Liver (tissue), 8 donors: ENCODE measurements at regions not wholly inside any gene's neighbourhood (a gene's known extent, or its start where the extent isn't known, plus 50 kb on each side); places are given as distances from the start of the nearest gene placed in this dataset.
A peak's percentile ranks its signal among the peaks of the same experiment; 100 is the strongest.

Experiments
- DNase-seq: peaks from one replicate; pipeline ENCODE4 v3.0.0-alpha.2; 2017; ENCODE audit warnings: low spot score
- H3K27ac ChIP-seq, 2 donors: one replicate each; pipeline ENCODE4 v1.7.0; 2013; ENCODE audit warnings: inconsistent platforms in 2 of 2, low read length in 2 of 2, control low read depth in 1 of 2, low read depth in 1 of 2, mild to moderate bottlenecking in 1 of 2
- H3K27me3 ChIP-seq, 4 donors: one replicate each; pipeline versions ENCODE4 v1.6.1 to v1.7.0; 2013; ENCODE audit warnings: low read length in 3 of 4, inconsistent platforms in 1 of 4, mild to moderate bottlenecking in 1 of 4, moderate library complexity in 1 of 4; ENCODE audit not compliant: control insufficient read depth in 4 of 4, insufficient read depth in 4 of 4
- H3K36me3 ChIP-seq, 4 donors: one replicate each; pipeline versions ENCODE4 v1.6.1 to v1.7.0; 2013; ENCODE audit warnings: low read length in 3 of 4, mild to moderate bottlenecking in 3 of 4, low read depth in 1 of 4, moderate library complexity in 1 of 4; ENCODE audit not compliant: control insufficient read depth in 4 of 4, insufficient read depth in 3 of 4
- H3K4me1 ChIP-seq, 4 donors: one replicate each; pipeline versions ENCODE4 v1.6.1 to v1.7.0; 2013; ENCODE audit warnings: low read length in 3 of 4, mild to moderate bottlenecking in 3 of 4, moderate library complexity in 1 of 4; ENCODE audit not compliant: control insufficient read depth in 4 of 4, insufficient read depth in 4 of 4
- H3K4me3 ChIP-seq, 3 donors: one replicate each; pipeline versions ENCODE4 v1.6.1 to v1.7.0; 2013; ENCODE audit warnings: low read length in 3 of 3, control low read depth in 1 of 3, low read depth in 1 of 3, mild to moderate bottlenecking in 1 of 3
- H3K9ac ChIP-seq, 2 donors: one replicate each; pipeline ENCODE4 v1.7.0; 2013; ENCODE audit warnings: low read length in 2 of 2, mild to moderate bottlenecking in 2 of 2, moderate library complexity in 2 of 2, control low read depth in 1 of 2, low read depth in 1 of 2
- H3K9me3 ChIP-seq, 4 donors: one replicate each; pipeline versions ENCODE4 v1.6.1 to v1.7.0; 2013; ENCODE audit warnings: low read length in 3 of 4; ENCODE audit not compliant: control insufficient read depth in 4 of 4
- CTCF ChIP-seq: fragments of 150-350 bp; IDR thresholded peaks from 2 replicates; pipeline ENCODE4 v1.5.1; 2017; ENCODE audit warnings: improper control_type of control experiment, low read depth, low read length; ENCODE audit not compliant: missing input control
- EGR1 ChIP-seq, 2 donors: IDR thresholded peaks; 2 replicates each; pipeline ENCODE4 v1.6.1; 2016 to 2018; ENCODE audit warnings: antibody characterized with exemption in 2 of 2, low read depth in 2 of 2
- FOXA1 ChIP-seq: IDR thresholded peaks from 2 replicates; pipeline ENCODE4 v1.6.1; 2016; ENCODE audit warnings: antibody characterized with exemption
- FOXA2 ChIP-seq: IDR thresholded peaks from 2 replicates; pipeline ENCODE4 v1.6.1; 2016; ENCODE audit warnings: antibody characterized with exemption
- HNF4A ChIP-seq, 2 donors: conservative IDR thresholded peaks; 2 replicates each; pipeline ENCODE4 v1.6.1; 2016; ENCODE audit warnings: antibody characterized with exemption in 2 of 2, mild to moderate bottlenecking in 2 of 2
- HNF4G ChIP-seq: IDR thresholded peaks from 2 replicates; pipeline ENCODE4 v1.6.1; 2016; ENCODE audit warnings: antibody characterized with exemption
- JUND ChIP-seq, 2 donors: IDR thresholded peaks; 2 replicates each; pipeline ENCODE4 v1.6.1; 2016; ENCODE audit warnings: antibody characterized with exemption in 2 of 2
- RAD21 ChIP-seq, 2 donors: IDR thresholded peaks; 2 replicates each; pipeline ENCODE4 v1.6.1; 2016; ENCODE audit warnings: antibody characterized with exemption in 2 of 2, mild to moderate bottlenecking in 2 of 2
- RXRA ChIP-seq, 2 donors: IDR thresholded peaks; 2 replicates each; pipeline ENCODE4 v1.6.1; 2017 to 2018; ENCODE audit warnings: antibody characterized with exemption in 2 of 2, mild to moderate bottlenecking in 1 of 2
- TAF1 ChIP-seq: conservative IDR thresholded peaks from 2 replicates; pipeline ENCODE4 v1.6.1; 2016; ENCODE audit warnings: antibody characterized with exemption, mild to moderate bottlenecking
- WGBS: extraction: QIAGEN DNeasy Blood & Tissue Kit; methylation state at CpG from one replicate; pipeline ENCODE4 v1.1.7; 2013; 5-methylcytosine and 5-hydroxymethylcytosine counted together
- TF ChIP-seq, protein P1 (sequence below): IDR thresholded peaks from 2 replicates; pipeline ENCODE4 v1.6.1; 2016; ENCODE audit warnings: antibody characterized with exemption, mild to moderate bottlenecking
- TF ChIP-seq, protein P2 (sequence below): IDR thresholded peaks from 2 replicates; pipeline ENCODE4 v1.6.1; 2016; ENCODE audit warnings: antibody characterized with exemption
- TF ChIP-seq, protein P3 (sequence below): IDR thresholded peaks from 2 replicates; pipeline ENCODE4 v1.6.1; 2016; ENCODE audit warnings: antibody characterized with exemption
- TF ChIP-seq, protein P4 (sequence below): IDR thresholded peaks from 2 replicates; pipeline ENCODE4 v1.6.1; 2016; ENCODE audit warnings: antibody characterized with exemption
- donor health status: healthy.
- donor health status: healthy.
- donor health status: healthy.
- donor health status: healthy.
- donor health status: healthy.

GRCh38 chr6:149190224-149190831, 127.2 kb upstream of the TAB2 start:
- TF ChIP-seq TAF1 (no peak), RAD21 (IDR thresholded peaks at IDR 0.05) (peak; percentile 29 to 59), HNF4A (conservative IDR thresholded peaks at IDR 0.05) (no peak), HNF4G (no peak), CTCF (peak; percentile 1), JUND (IDR thresholded peaks at IDR 0.05) (no peak), RXRA (IDR thresholded peaks at IDR 0.05) (no peak)
- TF ChIP-seq, protein P1, sequence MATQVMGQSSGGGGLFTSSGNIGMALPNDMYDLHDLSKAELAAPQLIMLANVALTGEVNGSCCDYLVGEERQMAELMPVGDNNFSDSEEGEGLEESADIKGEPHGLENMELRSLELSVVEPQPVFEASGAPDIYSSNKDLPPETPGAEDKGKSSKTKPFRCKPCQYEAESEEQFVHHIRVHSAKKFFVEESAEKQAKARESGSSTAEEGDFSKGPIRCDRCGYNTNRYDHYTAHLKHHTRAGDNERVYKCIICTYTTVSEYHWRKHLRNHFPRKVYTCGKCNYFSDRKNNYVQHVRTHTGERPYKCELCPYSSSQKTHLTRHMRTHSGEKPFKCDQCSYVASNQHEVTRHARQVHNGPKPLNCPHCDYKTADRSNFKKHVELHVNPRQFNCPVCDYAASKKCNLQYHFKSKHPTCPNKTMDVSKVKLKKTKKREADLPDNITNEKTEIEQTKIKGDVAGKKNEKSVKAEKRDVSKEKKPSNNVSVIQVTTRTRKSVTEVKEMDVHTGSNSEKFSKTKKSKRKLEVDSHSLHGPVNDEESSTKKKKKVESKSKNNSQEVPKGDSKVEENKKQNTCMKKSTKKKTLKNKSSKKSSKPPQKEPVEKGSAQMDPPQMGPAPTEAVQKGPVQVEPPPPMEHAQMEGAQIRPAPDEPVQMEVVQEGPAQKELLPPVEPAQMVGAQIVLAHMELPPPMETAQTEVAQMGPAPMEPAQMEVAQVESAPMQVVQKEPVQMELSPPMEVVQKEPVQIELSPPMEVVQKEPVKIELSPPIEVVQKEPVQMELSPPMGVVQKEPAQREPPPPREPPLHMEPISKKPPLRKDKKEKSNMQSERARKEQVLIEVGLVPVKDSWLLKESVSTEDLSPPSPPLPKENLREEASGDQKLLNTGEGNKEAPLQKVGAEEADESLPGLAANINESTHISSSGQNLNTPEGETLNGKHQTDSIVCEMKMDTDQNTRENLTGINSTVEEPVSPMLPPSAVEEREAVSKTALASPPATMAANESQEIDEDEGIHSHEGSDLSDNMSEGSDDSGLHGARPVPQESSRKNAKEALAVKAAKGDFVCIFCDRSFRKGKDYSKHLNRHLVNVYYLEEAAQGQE: no peak
- TF ChIP-seq, protein P2, sequence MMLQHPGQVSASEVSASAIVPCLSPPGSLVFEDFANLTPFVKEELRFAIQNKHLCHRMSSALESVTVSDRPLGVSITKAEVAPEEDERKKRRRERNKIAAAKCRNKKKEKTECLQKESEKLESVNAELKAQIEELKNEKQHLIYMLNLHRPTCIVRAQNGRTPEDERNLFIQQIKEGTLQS: no peak
- TF ChIP-seq, protein P3, sequence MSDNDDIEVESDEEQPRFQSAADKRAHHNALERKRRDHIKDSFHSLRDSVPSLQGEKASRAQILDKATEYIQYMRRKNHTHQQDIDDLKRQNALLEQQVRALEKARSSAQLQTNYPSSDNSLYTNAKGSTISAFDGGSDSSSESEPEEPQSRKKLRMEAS: no peak
- TF ChIP-seq, protein P4, sequence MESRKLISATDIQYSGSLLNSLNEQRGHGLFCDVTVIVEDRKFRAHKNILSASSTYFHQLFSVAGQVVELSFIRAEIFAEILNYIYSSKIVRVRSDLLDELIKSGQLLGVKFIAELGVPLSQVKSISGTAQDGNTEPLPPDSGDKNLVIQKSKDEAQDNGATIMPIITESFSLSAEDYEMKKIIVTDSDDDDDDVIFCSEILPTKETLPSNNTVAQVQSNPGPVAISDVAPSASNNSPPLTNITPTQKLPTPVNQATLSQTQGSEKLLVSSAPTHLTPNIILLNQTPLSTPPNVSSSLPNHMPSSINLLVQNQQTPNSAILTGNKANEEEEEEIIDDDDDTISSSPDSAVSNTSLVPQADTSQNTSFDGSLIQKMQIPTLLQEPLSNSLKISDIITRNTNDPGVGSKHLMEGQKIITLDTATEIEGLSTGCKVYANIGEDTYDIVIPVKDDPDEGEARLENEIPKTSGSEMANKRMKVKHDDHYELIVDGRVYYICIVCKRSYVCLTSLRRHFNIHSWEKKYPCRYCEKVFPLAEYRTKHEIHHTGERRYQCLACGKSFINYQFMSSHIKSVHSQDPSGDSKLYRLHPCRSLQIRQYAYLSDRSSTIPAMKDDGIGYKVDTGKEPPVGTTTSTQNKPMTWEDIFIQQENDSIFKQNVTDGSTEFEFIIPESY: no peak
- no peaks in the 10 kb centered on the region for H3K36me3 ChIP-seq
- H3K9me3 ChIP-seq: peaks cover 0 to 5% (median 2%) of the 10 kb centered on the region in 4 donors
- H3K27ac ChIP-seq: no peak overlapping the region
- H3K4me3 ChIP-seq: no peak overlapping the region
- DNase-seq: no peak
- WGBS: 69% methylated on average over 1 of the region's 1 CpG
- H3K27me3 ChIP-seq: no peaks in the 10 kb centered on the region
- no peaks in the 10 kb centered on the region for H3K4me1 ChIP-seq
- H3K9ac ChIP-seq: no peak overlapping the region

DNA sequence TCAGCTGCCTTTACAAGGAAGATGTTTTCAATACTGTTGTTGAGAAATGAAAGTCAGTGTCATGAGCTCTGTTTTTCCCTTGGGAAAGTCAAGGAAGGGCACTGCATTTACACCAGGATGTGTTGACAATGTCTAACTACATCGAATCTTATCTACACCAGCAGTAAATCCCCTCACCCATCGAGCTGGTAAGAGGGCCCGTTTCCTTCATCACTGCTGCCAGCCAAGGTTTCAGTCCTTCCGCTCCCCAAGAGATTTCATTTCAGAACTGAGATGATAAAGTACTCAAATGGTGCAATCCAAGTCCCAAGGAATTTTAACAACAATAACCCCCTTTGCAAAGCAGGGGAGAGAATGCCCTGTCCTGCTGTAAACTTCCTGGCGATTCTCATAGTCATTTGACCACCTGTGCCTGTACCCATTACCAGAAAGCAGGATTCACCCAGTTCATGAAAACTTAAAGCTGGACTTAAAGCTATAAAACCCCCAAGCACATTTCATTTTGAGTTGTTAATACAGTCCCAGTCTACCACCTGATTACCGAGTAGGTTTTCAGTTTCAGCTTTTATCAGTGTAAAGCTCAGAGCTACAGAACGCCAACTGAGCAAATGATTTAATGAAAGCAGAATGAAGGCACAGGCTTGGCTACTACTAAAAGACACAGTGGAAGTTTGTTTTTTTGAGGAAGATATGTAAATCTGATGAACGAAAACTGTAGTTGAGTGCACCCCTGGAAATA, 122.5 kb upstream of the TAB2 start:
- no peak overlapping the region for H3K27ac ChIP-seq
- H3K4me3 ChIP-seq: no peak overlapping the region
- 73% methylated on average over 8 of the region's 8 CpGs for WGBS
- no peak overlapping the region for H3K9ac ChIP-seq
- H3K27me3 ChIP-seq: no peaks in the 10 kb centered on the region
- no peaks in the 10 kb centered on the region for H3K4me1 ChIP-seq
- DNase-seq: no peak
- peaks cover 0 to 3% (median 2%) of the 10 kb centered on the region in 4 donors for H3K9me3 ChIP-seq
- no peaks in the 10 kb centered on the region for H3K36me3 ChIP-seq
- TF ChIP-seq TAF1 (no peak), CTCF (no peak), EGR1 (IDR thresholded peaks at IDR 0.05; ENCODE audit: low read depth in 2 of 2) (no peak), RAD21 (IDR thresholded peaks at IDR 0.05) (no peak), FOXA2 (no peak), RXRA (IDR thresholded peaks at IDR 0.05) (no peak), JUND (IDR thresholded peaks at IDR 0.05) (no peak), FOXA1 (no peak)
- TF ChIP-seq, protein P4: no peak
- TF ChIP-seq, protein P2: no peak
- TF ChIP-seq, protein P3: no peak
